Right lobe of liver (tissue), 6 donors: ENCODE measurements at regions not wholly inside any gene's neighbourhood (a gene's known extent, or its start where the extent isn't known, plus 50 kb on each side); places are given as distances from the start of the nearest gene placed in this dataset.

ENCODE experiments used
- ATAC-seq, 4 donors: fragments of 200-7000 bp; cut with Tn5 transposase; one replicate each; pipeline ENCODE4 v1.9.1; 2020; ENCODE audit warnings: mild to moderate bottlenecking in 4 of 4, moderate library complexity in 4 of 4
- DNase-seq, 3 donors: peaks; one replicate each; pipeline ENCODE4 v3.0.0-alpha.2; 2020
- H3K27ac ChIP-seq, 3 donors: fragments of 200-600 bp; one replicate each; pipeline ENCODE4 v1.8.0; 2022
- H3K27me3 ChIP-seq, 2 donors: fragments of 200-600 bp; one replicate each; pipeline ENCODE4 v1.8.0; 2022
- H3K36me3 ChIP-seq, 4 donors: fragments of 200-600 bp; sonication (generic) in 1 of 4; one replicate each; pipeline versions ENCODE4 v1.5.1 to v1.8.0; 2017 to 2022; ENCODE audit warnings: control low read depth in 1 of 4
- H3K4me1 ChIP-seq, 4 donors: fragments of 200-600 bp; sonication (generic) in 1 of 4; one replicate each; pipeline versions ENCODE4 v1.5.1 to v1.8.0; 2017 to 2022; ENCODE audit warnings: control low read depth in 1 of 4
- H3K4me3 ChIP-seq, 3 donors: fragments of 200-600 bp; one replicate each; pipeline ENCODE4 v1.8.0; 2022
- H3K9me3 ChIP-seq, 4 donors: fragments of 200-600 bp; sonication (generic) in 1 of 4; one replicate each; pipeline versions ENCODE4 v1.5.1 to v1.8.0; 2017 to 2022; ENCODE audit warnings: control low read depth in 1 of 4
- POLR2A ChIP-seq: fragments of 450-650 bp; IDR thresholded peaks from one replicate; pipeline ENCODE4 v1.6.1; 2017; ENCODE audit warnings: antibody characterized with exemption, mild to moderate bottlenecking
- WGBS: methylation state at CpG from one replicate; pipeline ENCODE4 v1.1.6; 2018; ENCODE audit warnings: low coverage, low lambda C conversion rate; ENCODE audit not compliant: insufficient coverage; ENCODE audit errors: missing lambda C conversion rate; 5-methylcytosine and 5-hydroxymethylcytosine counted together
- intact Hi-C, 2 donors: fragments of 100-400 bp; cut with DNase I; formaldehyde crosslinking; loops; one replicate each; pipeline versions ENCODE4 v1.11.2 to v1.14.1; 2022
- TF ChIP-seq, protein P1 (sequence below), 4 donors: fragments of 200-600 bp in 3 of 4; fragments of 450-650 bp in 1 of 4; IDR thresholded peaks; one replicate each; pipeline versions ENCODE4 v1.5.1 to v1.8.0; 2016 to 2022; ENCODE audit warnings: antibody characterized with exemption in 4 of 4, mild to moderate bottlenecking in 2 of 4
- donor health status: DM: no; HTN: yes; CAD: no.
- donor health status: DM: no; HTN: no; CAD: no.
- donor health status: DM: no; HTN: no; CAD: no.
- donor health status: DM: no; HTN: yes; CAD: no.
- donor health status: DM: no; HTN: yes; CAD: no.

GRCh38 chr10:110361800-110362456, 57.2 kb upstream of the SMNDC1 start:
- no peaks in the 10 kb centered on the region for H3K36me3 ChIP-seq
- H3K4me3 ChIP-seq, result no peak overlapping the region
- TF ChIP-seq, protein P1, sequence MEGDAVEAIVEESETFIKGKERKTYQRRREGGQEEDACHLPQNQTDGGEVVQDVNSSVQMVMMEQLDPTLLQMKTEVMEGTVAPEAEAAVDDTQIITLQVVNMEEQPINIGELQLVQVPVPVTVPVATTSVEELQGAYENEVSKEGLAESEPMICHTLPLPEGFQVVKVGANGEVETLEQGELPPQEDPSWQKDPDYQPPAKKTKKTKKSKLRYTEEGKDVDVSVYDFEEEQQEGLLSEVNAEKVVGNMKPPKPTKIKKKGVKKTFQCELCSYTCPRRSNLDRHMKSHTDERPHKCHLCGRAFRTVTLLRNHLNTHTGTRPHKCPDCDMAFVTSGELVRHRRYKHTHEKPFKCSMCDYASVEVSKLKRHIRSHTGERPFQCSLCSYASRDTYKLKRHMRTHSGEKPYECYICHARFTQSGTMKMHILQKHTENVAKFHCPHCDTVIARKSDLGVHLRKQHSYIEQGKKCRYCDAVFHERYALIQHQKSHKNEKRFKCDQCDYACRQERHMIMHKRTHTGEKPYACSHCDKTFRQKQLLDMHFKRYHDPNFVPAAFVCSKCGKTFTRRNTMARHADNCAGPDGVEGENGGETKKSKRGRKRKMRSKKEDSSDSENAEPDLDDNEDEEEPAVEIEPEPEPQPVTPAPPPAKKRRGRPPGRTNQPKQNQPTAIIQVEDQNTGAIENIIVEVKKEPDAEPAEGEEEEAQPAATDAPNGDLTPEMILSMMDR (IDR thresholded peaks at IDR 0.05), result no peak
- no peak for TF ChIP-seq POLR2A
- H3K4me1 ChIP-seq, result peaks cover 0 to 7% (median 3%) of the 10 kb centered on the region in 4 donors
- no peak for DNase-seq
- H3K27me3 ChIP-seq, result no peaks in the 10 kb centered on the region
- no peak overlapping the region for H3K27ac ChIP-seq
- WGBS, result 75% methylated on average over 5 of the region's 5 CpGs
- no peaks in the 10 kb centered on the region for H3K9me3 ChIP-seq
- intact Hi-C loops, result no loop called here
- no peak for ATAC-seq

DNA sequence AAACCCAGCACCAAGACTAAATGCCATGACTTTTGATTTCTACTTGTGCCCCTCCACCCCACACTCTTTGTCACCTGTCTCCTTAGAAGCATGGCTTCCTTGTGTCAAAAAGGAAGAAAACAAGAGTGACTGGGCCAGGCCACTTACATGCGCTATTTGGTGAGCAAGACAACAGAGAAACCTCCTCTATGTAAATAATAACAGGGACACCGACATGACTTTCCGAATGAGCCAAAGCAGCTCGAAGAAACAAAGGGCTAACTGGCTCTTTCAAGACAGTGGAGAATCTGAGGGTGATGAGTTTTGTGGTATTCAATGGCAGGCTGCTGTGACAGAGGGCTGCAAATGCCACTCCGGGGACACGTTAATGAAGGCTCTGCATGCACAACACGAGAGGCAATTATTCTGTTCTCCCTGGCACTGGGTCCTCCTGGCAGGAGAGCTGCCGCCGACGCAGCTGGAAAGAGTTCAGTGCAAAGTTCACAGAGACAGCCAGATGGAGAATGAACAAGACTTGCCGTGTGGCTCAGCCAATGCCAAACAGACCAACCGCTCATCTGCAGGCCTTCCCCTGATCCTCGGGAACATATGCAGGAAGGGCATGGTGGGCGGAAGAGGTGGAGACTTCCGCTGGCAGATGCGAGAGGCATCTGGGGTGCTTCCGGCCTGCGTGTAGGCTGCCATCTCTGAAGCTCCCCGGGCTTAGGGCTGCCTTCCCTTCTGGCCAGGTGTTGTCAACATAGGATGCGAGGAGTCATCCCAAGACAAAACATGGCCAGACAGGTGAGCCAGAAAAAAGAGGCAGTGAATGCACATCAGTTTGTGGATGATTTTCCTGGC, 59.1 kb upstream of the SMNDC1 start:
- intact Hi-C loops, result no loop called here
- Histone ChIP-seq H3K4me3 (no peak overlapping the region), H3K27me3 (no peaks in the 10 kb centered on the region), H3K9me3 (no peaks in the 10 kb centered on the region), H3K4me1 (peaks cover 0 to 7% (median 3%) of the 10 kb centered on the region in 4 donors), H3K27ac (peak overlapping the region in 2 of 3 donors; percentile 37 to 62), H3K36me3 (no peaks in the 10 kb centered on the region)
- TF ChIP-seq POLR2A, result no peak
- TF ChIP-seq, protein P1 (IDR thresholded peaks at IDR 0.05), result no peak
- DNase-seq (peak; percentile 71 to 86 (median 82)), ATAC-seq (peak; percentile 92 to 95 (median 94))
- WGBS, result 22% methylated on average over 7 of the region's 20 CpGs

DNA sequence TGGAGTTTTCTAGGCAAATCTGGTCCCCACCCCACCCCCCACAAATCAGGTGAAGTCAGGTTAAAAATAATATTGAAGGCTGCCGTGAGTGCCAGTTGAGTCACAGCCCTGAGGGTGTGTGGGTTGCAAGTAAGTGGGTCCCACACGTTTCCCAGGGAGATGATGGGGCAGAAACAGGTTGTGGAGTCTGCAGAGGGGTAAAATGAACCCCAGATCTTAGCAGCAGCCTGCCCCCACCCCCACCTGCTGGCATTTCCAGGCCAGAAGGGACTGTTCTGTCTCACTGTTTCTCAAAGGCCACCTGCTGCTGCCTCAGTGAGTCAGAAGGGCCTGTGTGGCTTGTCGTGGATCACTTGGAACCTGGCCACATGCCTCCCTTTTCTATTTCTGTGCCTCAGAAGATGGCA, 59.8 kb upstream of the SMNDC1 start:
- Histone ChIP-seq H3K4me1 (peaks cover 0 to 7% (median 3%) of the 10 kb centered on the region in 4 donors), H3K27ac (no peak overlapping the region)

GRCh38 chr10:110365356-110366143, 60.8 kb upstream of the SMNDC1 start:
- no peak for TF ChIP-seq POLR2A
- TF ChIP-seq, protein P1 (IDR thresholded peaks at IDR 0.05), result no peak
- ATAC-seq (no peak), DNase-seq (no peak)
- Histone ChIP-seq H3K9me3 (no peaks in the 10 kb centered on the region), H3K27ac (no peak overlapping the region), H3K27me3 (no peaks in the 10 kb centered on the region), H3K36me3 (no peaks in the 10 kb centered on the region), H3K4me1 (peaks cover 0 to 7% (median 3%) of the 10 kb centered on the region in 4 donors), H3K4me3 (no peak overlapping the region)
- 93% methylated on average over 6 of the region's 9 CpGs for WGBS
- intact Hi-C loops, result no loop called here

More for the DNA sequence above, 59.8 kb upstream of the SMNDC1 start:
- TF ChIP-seq, protein P1 (IDR thresholded peaks at IDR 0.05), result no peak
- no peak for TF ChIP-seq POLR2A
- intact Hi-C loops, result no loop called here
- ATAC-seq (no peak), DNase-seq (no peak)
- 100% methylated on average over 1 of the region's 3 CpGs for WGBS
- H3K4me3 ChIP-seq, result no peak overlapping the region
- H3K36me3 ChIP-seq, result no peaks in the 10 kb centered on the region
- no peaks in the 10 kb centered on the region for H3K9me3 ChIP-seq
- no peaks in the 10 kb centered on the region for H3K27me3 ChIP-seq
